Stimulated activated CD4-positive, alpha-beta T cell treated with anti-CD3 and anti-CD28 coated beads, Interleukin-2, amount 100 ng/mL, for 24 hours (primary cell): ENCODE measurements at regions not wholly inside any gene's neighbourhood (a gene's known extent, or its start where the extent isn't known, plus 50 kb on each side); places are given as distances from the start of the nearest gene placed in this dataset.
"Not testable (repeated sequence)": the region's sequence is repeated elsewhere in the genome, so short reads cannot be mapped to it uniquely, and the experiment has no call there.

Experiments used
- DNase-seq, 2 donors: peaks; one replicate each; pipeline ENCODE4 v3.0.0-alpha.2; 2020

- DNase-seq: no peak
Measured at GRCh38 chr6:166877906-166878305, 78.4 kb downstream of the RNASET2 start.

DNA sequence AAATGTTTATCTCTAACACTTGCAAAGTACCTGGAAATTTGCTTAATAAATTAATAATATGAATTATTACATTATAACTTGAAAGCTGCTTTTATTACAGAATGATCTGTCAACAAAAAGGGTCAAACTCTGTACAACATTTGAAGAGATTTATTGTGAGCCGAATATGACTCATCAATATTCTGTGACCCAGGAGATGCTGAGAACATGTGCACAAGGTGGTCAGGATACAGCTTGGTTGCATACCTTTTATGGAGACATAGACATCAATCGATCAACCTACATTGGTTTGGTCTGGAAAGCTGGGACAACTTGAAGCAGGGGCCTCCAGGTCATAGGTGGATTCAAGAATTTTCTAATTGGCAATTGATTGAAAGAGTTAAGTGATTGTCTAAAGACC is 79.0 kb downstream of the RNASET2 start:
- DNase-seq: no peak

GRCh38 chr6:166872531-166873009 is 83.8 kb downstream of the RNASET2 start:
- DNase-seq: no peak

DNA sequence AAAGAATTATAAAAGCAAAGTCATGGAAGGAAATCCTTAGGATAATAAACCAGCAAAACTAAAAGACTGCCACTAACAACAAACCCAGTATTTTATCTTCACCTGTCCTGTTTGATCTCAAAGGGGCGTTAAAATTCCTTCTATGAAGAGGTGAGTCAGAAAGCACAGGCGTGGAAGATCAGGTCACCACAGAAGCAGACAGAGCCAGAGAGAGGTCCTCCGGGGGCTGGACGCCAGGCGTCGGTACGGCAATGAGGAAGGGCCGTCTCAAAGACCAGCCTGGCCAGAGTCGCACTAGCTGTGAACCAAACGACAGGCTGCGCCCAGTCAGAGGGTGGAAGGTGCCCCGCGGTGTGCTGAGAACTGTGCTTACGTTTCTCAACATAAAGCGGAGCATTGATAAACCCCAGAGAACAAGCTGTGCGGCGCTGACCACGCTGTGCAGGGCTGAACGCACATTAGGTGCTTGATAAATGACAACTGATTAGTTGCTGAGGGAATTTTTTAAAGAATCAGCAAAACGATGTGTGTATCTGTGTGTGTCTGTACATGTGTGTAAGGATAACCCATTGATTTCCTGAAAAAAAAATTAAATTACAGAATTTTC is 85.6 kb downstream of the RNASET2 start:
- no peak for DNase-seq

- no peak for DNase-seq
Measured at GRCh38 chr6:166866839-166867637, 89.3 kb downstream of the RNASET2 start.

GRCh38 chr6:166864333-166864732 is 92.0 kb downstream of the RNASET2 start:
- no peak for DNase-seq

- peak in 1 of 2 donors; percentile 10 for DNase-seq
Measured at GRCh38 chr6:166862978-166863530, 93.3 kb downstream of the RNASET2 start.

DNA sequence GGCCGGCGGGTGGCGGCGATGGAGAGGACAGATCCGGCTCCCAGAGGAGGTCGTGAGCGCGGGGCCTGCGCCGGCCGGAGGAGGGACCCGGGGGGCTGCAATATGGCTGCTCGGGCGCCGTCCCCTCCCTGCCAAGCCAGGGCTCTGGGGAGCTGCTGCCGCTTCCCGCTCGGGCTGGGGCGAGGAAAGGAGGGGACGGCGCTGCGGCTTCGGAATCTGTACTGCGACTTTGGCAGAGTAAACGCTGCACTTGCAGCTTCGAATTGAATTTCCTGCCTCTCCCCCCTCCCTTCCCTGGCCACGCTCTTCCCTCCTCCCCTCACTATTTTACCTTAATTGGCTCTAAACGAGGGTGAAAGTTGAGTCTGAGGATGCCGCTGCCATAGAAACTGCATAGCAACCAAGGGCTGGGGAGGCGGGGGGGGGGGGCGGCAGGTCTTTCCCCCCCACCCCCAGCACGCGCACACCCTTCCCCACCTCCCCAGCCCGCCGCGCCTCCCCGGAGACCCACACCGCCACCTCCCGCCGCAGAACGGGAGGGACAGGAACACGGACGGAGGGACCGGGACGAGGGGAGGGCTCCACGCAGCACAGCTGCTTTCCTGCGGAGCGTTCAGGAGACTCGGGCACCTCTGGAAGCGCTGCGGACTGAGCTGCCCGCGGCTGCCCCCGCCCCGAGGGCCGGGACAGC is 93.9 kb downstream of the RNASET2 start:
- peak; percentile 34 to 50 for DNase-seq

DNA sequence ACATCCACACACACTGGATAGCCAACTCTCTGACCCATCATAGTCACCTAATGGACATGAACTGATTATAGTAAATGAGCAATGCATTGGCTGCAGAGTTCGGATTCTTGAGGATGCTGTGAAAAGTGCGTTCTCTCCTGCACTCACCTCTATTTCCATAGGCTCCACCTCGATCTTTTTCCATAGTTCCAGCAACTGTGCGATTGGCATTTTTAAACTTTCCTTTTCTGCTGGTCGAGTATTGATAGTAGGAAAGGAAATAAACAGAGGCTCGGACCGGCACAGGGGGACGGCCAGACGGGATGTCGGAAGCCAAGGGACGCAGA is 94.4 kb downstream of the RNASET2 start:
- no peak for DNase-seq

DNA sequence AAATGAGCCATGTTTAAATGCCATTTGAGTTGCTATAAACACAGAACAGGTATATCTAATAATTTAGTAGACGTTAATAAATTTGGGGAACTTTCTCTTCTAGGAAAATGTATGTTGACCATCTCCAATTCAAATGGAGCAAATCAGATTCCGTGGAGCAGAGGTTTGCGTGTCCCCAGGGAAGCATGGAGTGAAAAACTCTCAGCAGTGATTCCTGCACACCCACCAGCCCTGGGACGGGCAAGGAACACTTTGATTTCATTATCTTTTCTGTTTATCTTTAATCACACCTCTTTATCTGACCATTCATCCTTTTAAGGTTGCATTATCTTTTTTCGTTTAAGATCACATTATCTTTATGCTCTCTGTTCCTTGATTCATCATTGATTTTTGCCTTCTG is 95.0 kb downstream of the RNASET2 start:
- no peak for DNase-seq

DNA sequence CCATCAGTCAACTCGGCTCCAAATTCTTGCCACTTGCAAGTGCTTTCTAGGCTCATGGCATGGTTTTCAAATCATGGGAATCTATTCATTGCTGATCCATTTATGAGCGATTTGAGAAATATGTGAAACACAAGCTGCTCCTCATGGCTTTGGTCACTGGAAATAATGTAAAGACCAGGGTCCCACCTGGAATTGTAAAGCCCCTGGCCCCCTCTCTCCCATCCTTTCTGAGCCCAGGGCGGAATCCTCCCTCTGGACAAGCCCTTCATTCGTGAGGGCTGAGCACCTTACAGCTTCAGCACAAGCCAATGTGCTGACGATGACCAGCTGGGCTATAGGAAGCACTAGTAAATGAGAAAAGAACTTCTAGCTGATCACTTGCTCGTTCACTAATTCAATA is 96.0 kb downstream of the RNASET2 start:
- DNase-seq: no peak

DNA sequence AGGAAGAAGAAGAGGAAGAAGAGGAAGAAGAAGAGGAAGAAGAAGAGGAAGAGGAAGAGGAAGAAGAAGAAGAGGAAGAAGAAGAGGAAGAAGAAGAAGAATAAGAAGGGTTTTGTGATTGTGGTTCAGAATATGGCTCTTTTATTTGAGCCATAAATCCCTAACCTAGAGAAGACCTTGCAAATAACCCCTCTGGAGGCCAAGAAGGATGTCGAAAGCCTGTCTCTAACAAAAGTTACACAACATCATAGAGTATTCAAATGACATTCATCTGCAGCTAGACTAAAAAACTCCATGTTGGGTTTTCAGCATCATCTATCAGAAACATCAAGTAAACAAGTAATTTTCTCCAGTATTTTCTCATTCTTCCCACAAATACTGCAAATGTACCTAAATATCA is 100.9 kb downstream of the RNASET2 start:
- DNase-seq: no peak

- DNase-seq: no peak
Measured at GRCh38 chr6:166853371-166854325, 102.7 kb downstream of the RNASET2 start.

GRCh38 chr6:166852451-166852975 is 103.8 kb downstream of the RNASET2 start:
- no peak for DNase-seq

DNA sequence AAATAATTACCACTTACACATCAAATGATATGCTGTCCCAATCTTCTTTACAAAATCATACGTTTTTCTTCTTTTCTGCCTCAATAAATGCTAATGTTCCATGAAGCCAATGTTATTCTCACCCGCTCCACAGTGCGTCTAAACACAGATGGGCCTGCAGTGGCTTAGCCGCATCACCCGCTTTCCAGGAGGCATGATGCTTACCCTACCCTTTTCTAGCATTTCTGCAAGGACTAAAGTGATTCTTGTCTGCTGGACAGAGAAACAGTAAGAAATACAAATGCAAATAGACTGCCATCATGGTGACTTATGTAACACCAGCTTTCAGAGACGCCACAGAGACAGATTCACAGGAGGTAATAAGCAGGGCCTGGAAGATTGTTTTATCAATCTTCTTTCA is 104.4 kb downstream of the RNASET2 start:
- DNase-seq: no peak

- DNase-seq: no peak
Measured at GRCh38 chr6:166851426-166851825, 104.9 kb downstream of the RNASET2 start.

- DNase-seq: no peak
Measured at GRCh38 chr6:166850677-166851076, 105.7 kb downstream of the RNASET2 start.

- DNase-seq: no peak
Measured at GRCh38 chr6:166849749-166850183, 106.6 kb downstream of the RNASET2 start.

DNA sequence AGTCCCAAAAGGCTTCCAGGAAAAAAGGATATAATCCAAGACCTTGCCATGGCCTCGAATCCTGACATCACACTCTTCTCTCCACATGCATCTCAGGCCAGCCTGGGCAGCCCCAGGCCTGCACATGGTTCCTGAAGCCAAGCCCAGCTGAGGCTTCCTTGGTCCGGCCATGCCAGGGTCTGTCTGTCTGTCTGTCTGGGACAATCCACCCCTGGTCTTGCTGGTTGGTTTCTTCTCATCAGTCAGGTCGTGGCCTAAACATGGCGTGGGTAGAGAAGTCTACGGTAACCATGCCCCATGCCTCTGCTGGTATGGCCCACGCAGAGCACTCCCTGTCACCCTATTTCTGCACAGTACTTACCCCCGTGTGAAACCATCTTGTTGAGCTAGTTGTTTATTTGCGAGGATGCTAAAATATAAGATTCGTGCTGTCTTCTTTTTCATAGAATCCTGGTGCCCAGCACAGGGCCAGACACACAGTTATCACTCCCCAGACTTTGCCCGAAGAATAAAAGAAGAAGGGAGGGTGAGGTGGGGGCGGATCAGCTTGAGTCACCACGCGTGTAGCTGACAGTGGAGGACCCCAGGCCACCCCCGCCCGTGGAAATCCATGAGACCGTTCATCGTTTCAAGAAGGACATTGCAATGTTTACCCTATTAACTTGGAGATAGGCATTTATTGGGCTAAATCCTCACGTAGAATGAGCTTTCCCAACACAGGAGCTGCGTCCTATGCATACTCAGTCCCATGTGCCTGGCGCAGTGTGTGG is 107.2 kb downstream of the RNASET2 start:
- no peak for DNase-seq

DNA sequence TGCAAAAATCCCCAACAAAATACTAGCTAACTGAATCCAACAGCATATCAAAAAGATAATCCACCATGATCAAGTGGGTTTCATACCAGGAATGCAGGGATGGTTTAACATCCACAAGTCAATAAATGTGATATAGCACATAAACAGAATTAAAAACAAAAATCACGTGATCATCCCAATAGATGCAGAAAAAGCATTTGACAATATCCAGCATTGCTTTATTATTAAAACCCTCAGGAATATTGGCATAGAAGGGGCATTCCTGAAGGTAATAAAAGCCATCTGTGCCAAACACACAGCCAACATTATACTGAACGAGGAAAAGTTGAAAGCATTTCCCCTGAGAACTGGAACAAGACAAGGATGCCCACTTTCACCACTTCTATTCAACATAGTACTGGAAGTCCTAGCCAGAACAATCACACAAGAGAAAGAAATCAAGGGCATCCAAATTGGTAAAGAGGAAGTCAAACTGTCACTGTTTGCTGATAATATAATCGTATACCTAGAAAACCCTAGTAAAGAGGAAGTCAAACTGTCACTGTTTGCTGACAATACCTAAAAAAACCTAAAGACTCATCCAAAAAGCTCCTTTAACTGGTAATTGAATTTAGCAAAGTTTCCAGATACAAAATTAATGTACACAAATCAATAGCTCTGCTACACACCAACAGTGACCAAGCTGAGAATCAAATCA is 109.8 kb downstream of the RNASET2 start:
- DNase-seq: not testable (repeated sequence)

DNA sequence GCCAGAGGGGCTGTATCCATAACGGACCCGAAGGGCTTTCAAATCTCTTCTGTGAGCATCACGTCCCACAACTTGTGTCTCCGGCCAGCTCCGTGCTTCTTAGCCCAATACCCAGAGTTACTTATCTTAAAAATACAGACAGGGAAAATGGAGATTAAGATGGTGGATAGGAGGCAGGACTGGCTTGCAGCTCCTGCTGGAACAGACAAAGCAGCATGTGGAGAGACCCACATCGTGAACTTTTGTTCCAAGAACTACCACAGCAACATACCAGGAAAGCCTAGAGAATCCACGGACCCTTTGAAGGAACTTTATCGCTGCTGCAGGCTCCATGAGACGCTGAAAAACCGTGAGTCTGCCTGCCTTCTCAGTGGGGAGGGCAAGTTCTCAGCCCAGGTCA is 113.7 kb downstream of the RNASET2 start:
- no peak for DNase-seq
